ENCODE measurements at regions not wholly inside any gene's neighbourhood (a gene's known extent, or its start where the extent isn't known, plus 50 kb on each side); places are given as distances from the start of the nearest gene placed in this dataset.

DNA sequence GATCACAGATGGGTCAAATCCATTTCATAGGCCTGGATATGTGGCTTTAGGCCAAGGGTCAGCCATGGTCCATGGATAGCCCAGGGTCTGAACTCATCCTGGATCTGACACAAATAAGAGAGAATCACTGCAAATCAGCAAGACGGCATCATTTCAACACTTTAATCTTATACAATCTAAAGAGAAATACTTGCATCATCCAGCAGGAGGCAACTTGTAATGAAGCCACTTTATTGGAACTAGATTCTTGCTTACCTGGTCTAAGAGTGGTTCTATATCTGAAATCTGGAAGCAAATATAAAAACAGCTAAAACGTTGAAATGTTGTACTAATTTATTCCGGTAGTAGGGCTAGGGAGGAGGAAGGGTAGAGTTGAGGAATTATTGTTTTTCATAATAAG lies 870.1 kb downstream of the JRKL start:
- Histone ChIP-seq H4K20me1 (replicated peaks; ENCODE audit: control insufficient read depth, insufficient read depth, low read length) (no peaks in the 10 kb centered on the region), H3K4me2 (ENCODE audit: insufficient read depth, low read length) (no peak overlapping the region), H3K4me1 (replicated peaks in 1 of 2; ENCODE audit: control insufficient read depth in 2 of 2, insufficient read depth in 2 of 2, low read length in 2 of 2) (no peaks in the 10 kb centered on the region), H3K36me3 (ENCODE audit: control insufficient read depth, insufficient read depth, low read length) (no peaks in the 10 kb centered on the region), H3K27ac (ENCODE audit: extremely low read depth, low read depth, low read length) (no peak overlapping the region), H3K9me1 (ENCODE audit: control insufficient read depth, insufficient read depth, low read length) (no peaks in the 10 kb centered on the region), H3K79me2 (ENCODE audit: control insufficient read depth, insufficient read depth, low read length) (no peaks in the 10 kb centered on the region), H2AFZ (ENCODE audit: low read depth, low read length) (no peak overlapping the region), H3K4me3 (no peak overlapping the region), H3K9ac (ENCODE audit: insufficient read depth in 1 of 2, low read depth in 2 of 2, low read length in 2 of 2) (no peak overlapping the region), H3K27me3 (ENCODE audit: control insufficient read depth in 2 of 2, insufficient read depth in 2 of 2, low read length in 2 of 2) (no peaks in the 10 kb centered on the region), H3K9me3 (replicated peaks; ENCODE audit: control insufficient read depth, insufficient read depth, low read depth, low read length) (no peaks in the 10 kb centered on the region)
- no peak for DNase-seq (ENCODE audit: extremely low read depth in 1 of 4, low spot score in 3 of 4)
- in situ Hi-C loops (cut with MboI) = no loop called here
- TF ChIP-seq CHCHD3 (CRISPR knock-in tag; IDR thresholded peaks at IDR 0.05) = no peak
- TF ChIP-seq MAFG (tag; conservative IDR thresholded peaks at IDR 0.05) = no peak
- TF ChIP-seq, protein P1, sequence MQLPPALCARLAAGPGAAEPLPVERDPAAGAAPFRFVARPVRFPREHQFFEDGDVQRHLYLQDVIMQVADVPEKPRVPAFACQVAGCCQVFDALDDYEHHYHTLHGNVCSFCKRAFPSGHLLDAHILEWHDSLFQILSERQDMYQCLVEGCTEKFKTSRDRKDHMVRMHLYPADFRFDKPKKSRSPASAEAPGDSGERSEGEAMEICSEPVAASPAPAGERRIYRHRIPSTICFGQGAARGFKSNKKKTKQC (CRISPR knock-in tag; IDR thresholded peaks at IDR 0.05) = no peak
- TF ChIP-seq MXI1 (IDR thresholded peaks at IDR 0.05; ENCODE audit: low read depth, low read length) = no peak
- TF ChIP-seq EGR1 (conservative IDR thresholded peaks at IDR 0.05) = no peak
- no peak for TF ChIP-seq MAFF (IDR thresholded peaks at IDR 0.05; ENCODE audit: low read length)
- no peak for TF ChIP-seq PTRF (tag; IDR thresholded peaks at IDR 0.05)
- no peak for TF ChIP-seq POLR3G (IDR thresholded peaks at IDR 0.05; ENCODE audit: extremely low read depth, insufficient read length, insufficient replicate concordance)
- no peak for TF ChIP-seq FOXP1 (CRISPR knock-in tag; IDR thresholded peaks at IDR 0.05)
- no peak for TF ChIP-seq U2AF2 (optimal IDR thresholded peaks at IDR 0.05; ENCODE audit: low read depth, low read length)
- TF ChIP-seq HIVEP1 (CRISPR knock-in tag; IDR thresholded peaks at IDR 0.05) = no peak
- TF ChIP-seq DACH1 (IDR thresholded peaks at IDR 0.05; ENCODE audit: partially characterized antibody) = no peak
- no peak for TF ChIP-seq PTTG1 (tag; IDR thresholded peaks at IDR 0.05; ENCODE audit: low read depth)
- TF ChIP-seq, protein P2, sequence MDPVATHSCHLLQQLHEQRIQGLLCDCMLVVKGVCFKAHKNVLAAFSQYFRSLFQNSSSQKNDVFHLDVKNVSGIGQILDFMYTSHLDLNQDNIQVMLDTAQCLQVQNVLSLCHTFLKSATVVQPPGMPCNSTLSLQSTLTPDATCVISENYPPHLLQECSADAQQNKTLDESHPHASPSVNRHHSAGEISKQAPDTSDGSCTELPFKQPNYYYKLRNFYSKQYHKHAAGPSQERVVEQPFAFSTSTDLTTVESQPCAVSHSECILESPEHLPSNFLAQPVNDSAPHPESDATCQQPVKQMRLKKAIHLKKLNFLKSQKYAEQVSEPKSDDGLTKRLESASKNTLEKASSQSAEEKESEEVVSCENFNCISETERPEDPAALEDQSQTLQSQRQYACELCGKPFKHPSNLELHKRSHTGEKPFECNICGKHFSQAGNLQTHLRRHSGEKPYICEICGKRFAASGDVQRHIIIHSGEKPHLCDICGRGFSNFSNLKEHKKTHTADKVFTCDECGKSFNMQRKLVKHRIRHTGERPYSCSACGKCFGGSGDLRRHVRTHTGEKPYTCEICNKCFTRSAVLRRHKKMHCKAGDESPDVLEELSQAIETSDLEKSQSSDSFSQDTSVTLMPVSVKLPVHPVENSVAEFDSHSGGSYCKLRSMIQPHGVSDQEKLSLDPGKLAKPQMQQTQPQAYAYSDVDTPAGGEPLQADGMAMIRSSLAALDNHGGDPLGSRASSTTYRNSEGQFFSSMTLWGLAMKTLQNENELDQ (CRISPR knock-in tag; IDR thresholded peaks at IDR 0.05; ENCODE audit: borderline replicate concordance) = no peak
- intact Hi-C loops (cut with micrococcal nuclease) = no loop called here
- FAIRE-seq = no peak
- ChIA-PET POLR2A (no interaction called here), CTCF (ENCODE audit: low intra/inter-chr PET ratio) (no interaction called here)
- BruUV-seq (replicated peaks) = no TSS peak
- WGBS (ENCODE audit: insufficient coverage, low coverage, missing lambda C conversion rate) = 0% methylated on average over 3 of the region's 3 CpGs
- ATAC-seq = no peak

Data from K562 (cell line).